Astrocyte of the spinal cord (primary cell): ENCODE measurements at regions not wholly inside any gene's neighbourhood (a gene's known extent, or its start where the extent isn't known, plus 50 kb on each side); places are given as distances from the start of the nearest gene placed in this dataset.

Experiments
- DNase-seq: peaks from one replicate; pipeline ENCODE4 v3.0.0; 2011; ENCODE audit warnings: low read depth, low spot score
- H3K4me3 ChIP-seq: 2 replicates; pipeline ENCODE4 v1.5.1; 2011; ENCODE audit warnings: low read depth, mild to moderate bottlenecking, low read length, moderate library complexity
- CTCF ChIP-seq: IDR thresholded peaks from 2 replicates; pipeline ENCODE4 v1.5.1; 2012; ENCODE audit warnings: low read depth, mild to moderate bottlenecking, low read length, inconsistent platforms
- in situ Hi-C: cut with HindIII; loops from 2 replicates; pipeline ENCODE4 v1.10.0; 2017; ENCODE audit warnings: low sequenced_read_pairs

- no peak overlapping the region for H3K4me3 ChIP-seq
- no peak for TF ChIP-seq CTCF
- in situ Hi-C loops, result no loop called here
- no peak for DNase-seq
These were observed 56.5 kb upstream of the CST7 start for GRCh38 chr20:24892522-24892921.

- no peak for TF ChIP-seq CTCF
- no peak for DNase-seq
- in situ Hi-C loops, result no loop called here
- no peak overlapping the region for H3K4me3 ChIP-seq
These were observed 56.1 kb upstream of the CST7 start for GRCh38 chr20:24892931-24893330.

DNA sequence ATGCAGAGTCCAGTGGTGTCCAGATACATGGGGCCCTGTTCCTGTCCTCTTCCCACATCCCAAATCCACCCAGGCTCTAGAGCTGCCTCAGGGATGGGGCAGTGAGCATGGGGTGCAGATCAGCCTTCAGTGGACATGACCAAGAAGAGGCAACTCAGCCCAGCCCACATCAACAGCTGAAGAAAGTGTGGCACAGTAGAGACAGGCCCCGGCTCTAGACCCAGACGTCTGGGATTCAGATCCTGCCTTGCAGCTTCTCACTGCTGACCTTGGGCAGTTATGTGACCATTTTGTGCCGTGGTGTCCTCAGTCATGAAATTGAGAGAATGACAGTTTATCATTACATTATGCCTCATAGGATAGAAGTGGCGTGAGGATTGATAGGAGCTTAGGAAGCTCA, 54.6 kb upstream of the CST7 start:
- TF ChIP-seq CTCF, result no peak
- in situ Hi-C loops, result no loop called here

DNA sequence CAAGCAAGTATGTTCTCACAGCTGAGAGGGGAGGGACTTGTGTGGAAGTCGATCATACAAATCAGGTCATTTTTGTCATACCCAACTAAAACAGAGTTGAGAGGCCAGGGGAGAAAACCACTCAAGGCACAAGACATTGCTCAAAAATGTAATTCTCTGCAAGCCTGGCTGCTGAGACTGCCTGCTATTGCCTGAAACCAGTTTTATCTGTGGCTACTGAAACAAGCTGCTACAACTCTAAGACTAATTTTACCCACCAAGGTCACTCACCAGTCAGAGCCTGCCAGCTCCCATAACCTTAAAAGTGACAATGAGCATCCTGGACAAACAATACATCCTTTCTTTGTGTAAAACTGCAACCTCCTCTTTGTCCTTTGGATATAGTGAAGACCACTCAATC, 54.1 kb upstream of the CST7 start:
- in situ Hi-C loops, result no loop called here
- DNase-seq, result no peak
- no peak overlapping the region for H3K4me3 ChIP-seq
- no peak for TF ChIP-seq CTCF

More for the DNA sequence above, 54.6 kb upstream of the CST7 start:
- DNase-seq, result no peak
- no peak overlapping the region for H3K4me3 ChIP-seq

GRCh38 chr20:24895431-24895830, 53.6 kb upstream of the CST7 start:
- no peak for TF ChIP-seq CTCF
- DNase-seq, result no peak
- no peak overlapping the region for H3K4me3 ChIP-seq
- in situ Hi-C loops, result no loop called here

DNA sequence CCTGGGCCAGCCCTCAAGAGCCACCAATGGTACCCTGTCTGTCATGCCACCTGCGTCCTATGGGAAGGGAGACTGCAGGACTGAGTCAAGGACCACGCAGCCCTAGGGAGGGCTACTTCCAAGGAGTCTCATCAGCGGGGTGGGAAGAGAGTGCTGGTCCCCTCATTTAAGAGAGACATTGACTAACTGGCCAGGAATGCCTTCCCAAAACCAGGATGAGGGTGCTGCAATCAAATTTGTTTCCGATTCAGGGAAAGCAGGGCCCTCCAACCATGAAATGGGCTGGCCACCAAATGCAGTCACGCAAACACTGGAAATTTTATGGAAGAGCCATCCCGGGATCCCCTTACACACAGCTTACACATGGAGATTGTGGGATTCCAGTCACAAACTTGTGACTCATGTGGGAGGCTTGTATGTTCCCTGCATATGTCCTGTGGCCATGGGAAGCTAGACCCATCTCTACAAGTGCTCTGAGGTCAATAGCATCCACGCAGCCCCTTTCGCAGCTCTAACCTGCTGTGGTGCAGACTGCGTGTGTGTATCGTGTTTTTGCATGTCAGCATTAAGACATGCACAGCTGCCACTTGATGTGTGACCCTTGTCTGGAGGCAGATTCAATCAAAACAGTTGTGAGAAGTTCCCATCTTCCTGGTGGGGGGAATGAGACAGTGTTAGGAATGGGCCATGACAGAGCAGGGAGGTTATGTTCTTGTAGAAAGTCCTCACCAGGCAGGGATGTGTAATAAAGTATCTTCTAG, 53.0 kb upstream of the CST7 start:
- in situ Hi-C loops, result no loop called here
- DNase-seq, result no peak
- no peak for TF ChIP-seq CTCF
- no peak overlapping the region for H3K4me3 ChIP-seq

DNA sequence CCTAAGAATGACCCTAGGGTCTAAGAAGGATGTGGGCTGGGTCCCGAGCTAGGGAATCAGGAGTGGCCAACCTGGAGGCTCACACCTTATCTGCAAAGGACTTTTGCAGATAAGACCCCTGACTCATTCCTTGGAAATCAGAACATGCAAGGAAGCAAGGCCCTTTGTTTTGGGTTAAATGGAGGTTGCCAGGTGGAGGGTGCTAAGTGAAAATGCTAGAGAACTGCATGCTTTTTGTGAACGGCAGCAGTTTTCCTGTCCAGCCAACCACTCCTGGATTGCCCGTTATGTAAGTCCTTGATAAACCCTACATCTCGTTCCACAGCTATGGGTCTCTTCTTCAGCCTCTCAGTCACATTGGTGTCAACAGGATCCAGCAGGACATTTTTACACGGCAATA, 52.1 kb upstream of the CST7 start:
- in situ Hi-C loops, result no loop called here
- no peak for DNase-seq
- H3K4me3 ChIP-seq, result no peak overlapping the region
- no peak for TF ChIP-seq CTCF
